SK-N-SH (cell line): ENCODE measurements at regions not wholly inside any gene's neighbourhood (a gene's known extent, or its start where the extent isn't known, plus 50 kb on each side); places are given as distances from the start of the nearest gene placed in this dataset.

ENCODE experiments used
- FOSL2 ChIP-seq: IDR thresholded peaks from 2 replicates; pipeline ENCODE4 v1.4.0; 2012; ENCODE audit warnings: low read depth, mild to moderate bottlenecking, moderate library complexity, borderline replicate concordance
- POLR2AphosphoS5 ChIP-seq: IDR thresholded peaks from 2 replicates; pipeline ENCODE4 v1.6.1; 2012; ENCODE audit warnings: low read depth, low read length
- RAD21 ChIP-seq: IDR thresholded peaks from 2 replicates; pipeline ENCODE4 v1.6.1; 2012; ENCODE audit warnings: mild to moderate bottlenecking, low read length
- RCOR1 ChIP-seq: fragments of 150-350 bp; IDR thresholded peaks from 2 replicates; pipeline ENCODE4 v1.6.1; 2017; ENCODE audit warnings: antibody characterized with exemption, low read length
- TF ChIP-seq, protein P1 (sequence below): IDR thresholded peaks from 2 replicates; pipeline ENCODE4 v1.6.1; 2012; ENCODE audit warnings: mild to moderate bottlenecking, low read depth, low read length, moderate library complexity
- TF ChIP-seq, protein P2 (sequence below): fragments of 200-600 bp; sonication (generic); IDR thresholded peaks from 2 replicates; pipeline ENCODE4 v1.6.1; 2017; ENCODE audit warnings: antibody characterized with exemption, mild to moderate bottlenecking, moderate library complexity

DNA sequence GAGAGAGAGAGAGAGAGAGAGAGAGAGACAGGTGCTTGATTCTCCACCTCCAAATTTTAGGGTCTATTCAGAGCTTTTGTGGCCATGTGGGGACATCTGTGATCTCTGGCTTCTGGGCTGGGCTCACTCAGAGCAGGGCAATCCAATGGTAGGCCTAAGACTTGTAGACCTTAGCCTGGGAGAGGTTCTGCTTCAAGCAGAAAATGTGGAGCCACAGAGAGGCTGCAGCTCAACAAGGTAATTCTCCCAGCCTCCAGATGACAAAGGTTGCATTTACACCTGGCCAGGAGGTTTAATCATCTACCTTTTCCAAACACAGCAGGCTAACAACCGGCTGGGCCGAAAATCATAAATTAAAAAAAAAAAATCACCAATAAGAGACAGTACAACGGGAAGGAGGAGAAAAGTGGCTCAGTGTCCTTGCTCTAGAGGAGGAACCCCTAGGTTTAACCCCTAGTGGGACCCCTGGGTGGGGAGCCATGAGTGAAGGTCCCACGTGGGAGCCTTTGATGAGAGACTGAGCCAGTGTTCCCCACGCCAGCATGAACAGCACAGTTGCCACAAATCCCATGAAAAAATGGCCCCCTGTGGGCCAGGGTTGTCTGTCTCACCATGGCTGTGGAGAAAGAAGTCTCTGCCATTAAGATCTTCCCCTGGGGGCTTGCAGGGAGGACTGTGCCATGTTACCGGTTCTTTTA is 124.0 kb upstream of the GATA6 start:
- TF ChIP-seq, protein P1, sequence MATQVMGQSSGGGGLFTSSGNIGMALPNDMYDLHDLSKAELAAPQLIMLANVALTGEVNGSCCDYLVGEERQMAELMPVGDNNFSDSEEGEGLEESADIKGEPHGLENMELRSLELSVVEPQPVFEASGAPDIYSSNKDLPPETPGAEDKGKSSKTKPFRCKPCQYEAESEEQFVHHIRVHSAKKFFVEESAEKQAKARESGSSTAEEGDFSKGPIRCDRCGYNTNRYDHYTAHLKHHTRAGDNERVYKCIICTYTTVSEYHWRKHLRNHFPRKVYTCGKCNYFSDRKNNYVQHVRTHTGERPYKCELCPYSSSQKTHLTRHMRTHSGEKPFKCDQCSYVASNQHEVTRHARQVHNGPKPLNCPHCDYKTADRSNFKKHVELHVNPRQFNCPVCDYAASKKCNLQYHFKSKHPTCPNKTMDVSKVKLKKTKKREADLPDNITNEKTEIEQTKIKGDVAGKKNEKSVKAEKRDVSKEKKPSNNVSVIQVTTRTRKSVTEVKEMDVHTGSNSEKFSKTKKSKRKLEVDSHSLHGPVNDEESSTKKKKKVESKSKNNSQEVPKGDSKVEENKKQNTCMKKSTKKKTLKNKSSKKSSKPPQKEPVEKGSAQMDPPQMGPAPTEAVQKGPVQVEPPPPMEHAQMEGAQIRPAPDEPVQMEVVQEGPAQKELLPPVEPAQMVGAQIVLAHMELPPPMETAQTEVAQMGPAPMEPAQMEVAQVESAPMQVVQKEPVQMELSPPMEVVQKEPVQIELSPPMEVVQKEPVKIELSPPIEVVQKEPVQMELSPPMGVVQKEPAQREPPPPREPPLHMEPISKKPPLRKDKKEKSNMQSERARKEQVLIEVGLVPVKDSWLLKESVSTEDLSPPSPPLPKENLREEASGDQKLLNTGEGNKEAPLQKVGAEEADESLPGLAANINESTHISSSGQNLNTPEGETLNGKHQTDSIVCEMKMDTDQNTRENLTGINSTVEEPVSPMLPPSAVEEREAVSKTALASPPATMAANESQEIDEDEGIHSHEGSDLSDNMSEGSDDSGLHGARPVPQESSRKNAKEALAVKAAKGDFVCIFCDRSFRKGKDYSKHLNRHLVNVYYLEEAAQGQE = no peak
- no peak for TF ChIP-seq RCOR1
- TF ChIP-seq, protein P2, sequence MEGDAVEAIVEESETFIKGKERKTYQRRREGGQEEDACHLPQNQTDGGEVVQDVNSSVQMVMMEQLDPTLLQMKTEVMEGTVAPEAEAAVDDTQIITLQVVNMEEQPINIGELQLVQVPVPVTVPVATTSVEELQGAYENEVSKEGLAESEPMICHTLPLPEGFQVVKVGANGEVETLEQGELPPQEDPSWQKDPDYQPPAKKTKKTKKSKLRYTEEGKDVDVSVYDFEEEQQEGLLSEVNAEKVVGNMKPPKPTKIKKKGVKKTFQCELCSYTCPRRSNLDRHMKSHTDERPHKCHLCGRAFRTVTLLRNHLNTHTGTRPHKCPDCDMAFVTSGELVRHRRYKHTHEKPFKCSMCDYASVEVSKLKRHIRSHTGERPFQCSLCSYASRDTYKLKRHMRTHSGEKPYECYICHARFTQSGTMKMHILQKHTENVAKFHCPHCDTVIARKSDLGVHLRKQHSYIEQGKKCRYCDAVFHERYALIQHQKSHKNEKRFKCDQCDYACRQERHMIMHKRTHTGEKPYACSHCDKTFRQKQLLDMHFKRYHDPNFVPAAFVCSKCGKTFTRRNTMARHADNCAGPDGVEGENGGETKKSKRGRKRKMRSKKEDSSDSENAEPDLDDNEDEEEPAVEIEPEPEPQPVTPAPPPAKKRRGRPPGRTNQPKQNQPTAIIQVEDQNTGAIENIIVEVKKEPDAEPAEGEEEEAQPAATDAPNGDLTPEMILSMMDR = no peak
- no peak for TF ChIP-seq POLR2AphosphoS5
- no peak for TF ChIP-seq FOSL2
- TF ChIP-seq RAD21 = no peak
